ENCODE measurements at regions not wholly inside any gene's neighbourhood (a gene's known extent, or its start where the extent isn't known, plus 50 kb on each side); places are given as distances from the start of the nearest gene placed in this dataset.

DNA sequence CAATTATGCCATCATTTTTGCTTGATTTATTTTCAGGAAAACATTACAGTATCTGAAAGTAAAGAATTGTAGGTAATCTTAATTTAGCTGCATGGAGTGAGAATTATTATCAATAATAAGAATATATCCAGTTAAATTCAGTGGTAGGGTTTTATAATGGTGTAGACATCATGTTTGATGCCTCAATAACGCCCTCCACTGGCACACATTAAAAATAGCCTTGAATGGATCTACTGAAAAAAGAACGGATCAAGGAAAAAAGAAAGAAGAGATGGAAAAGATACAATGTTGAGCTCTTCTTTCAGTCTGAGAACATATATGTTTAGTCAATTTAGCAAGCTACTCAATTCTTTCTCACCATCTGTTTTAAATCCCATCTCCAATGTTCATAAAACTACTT, 319.2 kb downstream of the CDC14C start:
- TF ChIP-seq, protein P1, sequence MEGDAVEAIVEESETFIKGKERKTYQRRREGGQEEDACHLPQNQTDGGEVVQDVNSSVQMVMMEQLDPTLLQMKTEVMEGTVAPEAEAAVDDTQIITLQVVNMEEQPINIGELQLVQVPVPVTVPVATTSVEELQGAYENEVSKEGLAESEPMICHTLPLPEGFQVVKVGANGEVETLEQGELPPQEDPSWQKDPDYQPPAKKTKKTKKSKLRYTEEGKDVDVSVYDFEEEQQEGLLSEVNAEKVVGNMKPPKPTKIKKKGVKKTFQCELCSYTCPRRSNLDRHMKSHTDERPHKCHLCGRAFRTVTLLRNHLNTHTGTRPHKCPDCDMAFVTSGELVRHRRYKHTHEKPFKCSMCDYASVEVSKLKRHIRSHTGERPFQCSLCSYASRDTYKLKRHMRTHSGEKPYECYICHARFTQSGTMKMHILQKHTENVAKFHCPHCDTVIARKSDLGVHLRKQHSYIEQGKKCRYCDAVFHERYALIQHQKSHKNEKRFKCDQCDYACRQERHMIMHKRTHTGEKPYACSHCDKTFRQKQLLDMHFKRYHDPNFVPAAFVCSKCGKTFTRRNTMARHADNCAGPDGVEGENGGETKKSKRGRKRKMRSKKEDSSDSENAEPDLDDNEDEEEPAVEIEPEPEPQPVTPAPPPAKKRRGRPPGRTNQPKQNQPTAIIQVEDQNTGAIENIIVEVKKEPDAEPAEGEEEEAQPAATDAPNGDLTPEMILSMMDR (IDR thresholded peaks at IDR 0.05): no peak
- TF ChIP-seq POLR2A (IDR thresholded peaks at IDR 0.05): no peak

All from heart left ventricle (tissue), 13 donors.